ENCODE measurements at regions not wholly inside any gene's neighbourhood (a gene's known extent, or its start where the extent isn't known, plus 50 kb on each side); places are given as distances from the start of the nearest gene placed in this dataset.

DNA sequence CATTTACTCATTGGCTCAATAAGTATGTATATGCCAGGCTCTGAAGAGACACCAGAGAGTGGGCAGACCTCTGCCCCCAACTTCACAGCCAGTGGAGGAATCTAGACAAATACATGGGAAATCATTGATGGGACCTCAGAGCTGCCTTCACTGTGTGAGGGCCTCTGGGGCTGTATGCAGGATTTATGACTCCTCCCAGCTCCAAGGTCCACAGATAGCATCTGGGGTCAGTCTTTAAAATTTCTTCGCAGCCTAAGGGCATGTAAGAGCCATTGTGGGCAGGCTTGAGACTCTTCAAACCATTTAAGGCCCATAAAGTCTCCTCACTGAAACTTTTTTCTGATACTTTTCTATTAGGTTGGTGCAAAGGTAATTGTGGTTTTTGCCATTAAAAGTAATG, 125.5 kb downstream of the SPTSSA start:
- H3K4me3 Mint-ChIP-seq: no peak overlapping the region
- H3K4me1 Mint-ChIP-seq (ENCODE audit: low read depth): peaks cover 27% of the 10 kb centered on the region
- TF ChIP-seq CTCF (IDR thresholded peaks at IDR 0.05): no peak
- H3K27me3 Mint-ChIP-seq (ENCODE audit: insufficient read depth): peaks cover 5% of the 10 kb centered on the region
- no peak for DNase-seq
- no peaks in the 10 kb centered on the region for H3K36me3 Mint-ChIP-seq (ENCODE audit: low read depth)
- no peak overlapping the region for H3K27ac Mint-ChIP-seq
- no peaks in the 10 kb centered on the region for H3K9me3 Mint-ChIP-seq

DNA sequence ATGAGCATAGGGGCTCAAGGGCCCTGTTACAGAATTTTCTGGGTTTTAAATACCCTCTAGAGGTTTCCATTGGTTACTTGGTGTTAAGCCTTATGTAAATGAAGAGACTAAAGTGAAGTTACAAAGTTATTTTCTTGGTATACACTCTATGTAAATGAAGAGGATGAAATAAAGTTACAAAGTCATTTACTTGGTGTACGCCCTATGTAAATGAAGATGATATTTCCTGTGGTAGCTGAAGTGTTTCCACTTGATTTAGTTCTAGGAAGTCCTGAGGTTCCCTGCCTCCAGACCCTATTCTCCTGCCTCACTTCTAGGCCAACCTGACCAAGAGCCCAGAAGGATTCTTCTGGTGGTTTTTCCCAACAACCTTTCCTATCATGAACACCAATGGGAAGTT, 126.1 kb downstream of the SPTSSA start:
- no peak for TF ChIP-seq CTCF (IDR thresholded peaks at IDR 0.05)
- H3K9me3 Mint-ChIP-seq: no peaks in the 10 kb centered on the region
- H3K27me3 Mint-ChIP-seq (ENCODE audit: insufficient read depth): peaks cover 5% of the 10 kb centered on the region
- H3K4me1 Mint-ChIP-seq (ENCODE audit: low read depth): peaks cover 32% of the 10 kb centered on the region
- H3K36me3 Mint-ChIP-seq (ENCODE audit: low read depth): no peaks in the 10 kb centered on the region
- DNase-seq: no peak
- H3K27ac Mint-ChIP-seq: no peak overlapping the region
- no peak overlapping the region for H3K4me3 Mint-ChIP-seq

GRCh38 chr14:34334329-34334728, 127.7 kb downstream of the SPTSSA start:
- Mint-ChIP-seq H3K9me3 (no peaks in the 10 kb centered on the region), H3K27me3 (ENCODE audit: insufficient read depth) (peaks cover 5% of the 10 kb centered on the region), H3K4me1 (ENCODE audit: low read depth) (peaks cover 18% of the 10 kb centered on the region), H3K36me3 (ENCODE audit: low read depth) (no peaks in the 10 kb centered on the region), H3K4me3 (no peak overlapping the region), H3K27ac (no peak overlapping the region)
- DNase-seq: no peak
- TF ChIP-seq CTCF (IDR thresholded peaks at IDR 0.05): no peak

GRCh38 chr14:34331728-34332623, 130.1 kb downstream of the SPTSSA start:
- Mint-ChIP-seq H3K36me3 (ENCODE audit: low read depth) (no peaks in the 10 kb centered on the region), H3K27me3 (ENCODE audit: insufficient read depth) (peaks cover 4% of the 10 kb centered on the region), H3K4me1 (ENCODE audit: low read depth) (peaks cover 18% of the 10 kb centered on the region), H3K27ac (peak overlapping the region; percentile 26), H3K9me3 (no peaks in the 10 kb centered on the region), H3K4me3 (no peak overlapping the region; the same call in 1 of the 2 replicates)
- peak; percentile 91 for TF ChIP-seq CTCF (IDR thresholded peaks at IDR 0.05)
- DNase-seq: peak; percentile 26

DNA sequence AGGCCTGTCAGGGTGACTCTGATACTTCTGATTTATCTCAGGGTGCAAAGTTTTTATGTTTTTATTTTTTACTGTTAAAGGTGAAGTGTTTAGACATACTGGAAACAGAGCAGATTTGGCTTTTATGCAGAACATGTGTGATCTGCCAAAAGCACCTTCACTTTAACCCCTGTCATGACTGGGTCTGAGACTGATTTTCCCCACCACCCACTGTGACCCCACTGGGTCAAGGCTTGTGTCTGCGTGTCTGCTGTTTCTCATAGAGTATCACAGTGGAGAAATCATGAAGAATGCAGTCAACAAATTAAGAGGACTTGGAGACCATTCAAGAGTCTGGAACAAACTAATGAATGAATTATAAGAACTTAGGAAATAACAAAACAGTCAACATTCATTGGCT, 131.2 kb downstream of the SPTSSA start:
- DNase-seq: no peak
- Mint-ChIP-seq H3K9me3 (no peaks in the 10 kb centered on the region), H3K36me3 (ENCODE audit: low read depth) (no peaks in the 10 kb centered on the region)

More for the DNA sequence above, 131.2 kb downstream of the SPTSSA start:
- H3K4me3 Mint-ChIP-seq: no peak overlapping the region
- H3K27ac Mint-ChIP-seq: no peak overlapping the region
- peaks cover 18% of the 10 kb centered on the region for H3K4me1 Mint-ChIP-seq (ENCODE audit: low read depth)
- H3K27me3 Mint-ChIP-seq (ENCODE audit: insufficient read depth): peaks cover 5% of the 10 kb centered on the region
- no peak for TF ChIP-seq CTCF (IDR thresholded peaks at IDR 0.05)
